IMR-90 (cell line): ENCODE measurements at regions not wholly inside any gene's neighbourhood (a gene's known extent, or its start where the extent isn't known, plus 50 kb on each side); places are given as distances from the start of the nearest gene placed in this dataset.
"Not testable (repeated sequence)": the region's sequence is repeated elsewhere in the genome, so short reads cannot be mapped to it uniquely, and the experiment has no call there.

Source experiments
- CTCF ChIP-seq: conservative IDR thresholded peaks from 2 replicates; pipeline ENCODE4 v1.5.1; 2012; ENCODE audit warnings: mild to moderate bottlenecking, low read depth, low read length, improper control_type of control experiment
- ELK1 ChIP-seq: fragments of 150-350 bp; IDR thresholded peaks from 2 replicates; pipeline ENCODE4 v1.6.1; 2016; ENCODE audit warnings: low read depth, mild to moderate bottlenecking, low read length, moderate library complexity, borderline replicate concordance
- FOS ChIP-seq: fragments of 150-350 bp; IDR thresholded peaks from 2 replicates; pipeline ENCODE4 v1.6.1; 2016; ENCODE audit warnings: low read depth, low read length
- MAFK ChIP-seq: IDR thresholded peaks from 2 replicates; pipeline ENCODE4 v1.6.1; 2012; ENCODE audit warnings: low read depth, low read length, improper control_type of control experiment
- MAZ ChIP-seq: IDR thresholded peaks from 2 replicates; pipeline ENCODE4 v1.6.1; 2012; ENCODE audit warnings: low read depth, mild to moderate bottlenecking, low read length, improper control_type of control experiment, moderate library complexity, borderline replicate concordance
- POLR2A ChIP-seq: IDR thresholded peaks from 2 replicates; pipeline ENCODE4 v1.6.1; 2012; ENCODE audit warnings: mild to moderate bottlenecking, low read depth, low read length
- RAD21 ChIP-seq: IDR thresholded peaks from 2 replicates; pipeline ENCODE4 v1.6.1; 2012; ENCODE audit warnings: low read length, improper control_type of control experiment

- not testable (repeated sequence) for TF ChIP-seq MAZ, CTCF, POLR2A, ELK1, FOS, MAFK, RAD21
Observed at GRCh38 chr2:75875606-75876005, 164.9 kb upstream of the GCFC2 start.
